ENCODE measurements at regions not wholly inside any gene's neighbourhood (a gene's known extent, or its start where the extent isn't known, plus 50 kb on each side); places are given as distances from the start of the nearest gene placed in this dataset.

GRCh38 chr4:132865458-132865857, 283.6 kb upstream of the PCDH10 start:
- no peak for TF ChIP-seq NR2F2 (IDR thresholded peaks at IDR 0.05)
- no peak for TF ChIP-seq HNF4G (IDR thresholded peaks at IDR 0.05)
- TF ChIP-seq TAF1 (conservative IDR thresholded peaks at IDR 0.05) = no peak
- TF ChIP-seq SP1 (IDR thresholded peaks at IDR 0.05) = no peak
- no peak for TF ChIP-seq REST (IDR thresholded peaks at IDR 0.05)
- no peak for TF ChIP-seq FOXA2 (IDR thresholded peaks at IDR 0.05)
- no peak for TF ChIP-seq YY1 (IDR thresholded peaks at IDR 0.05)
- no peak for TF ChIP-seq CTCF (IDR thresholded peaks at IDR 0.05; ENCODE audit: low read depth, low read length, missing input control)
- no peak for TF ChIP-seq HNF4A (conservative IDR thresholded peaks at IDR 0.05)
- TF ChIP-seq GABPA (IDR thresholded peaks at IDR 0.05 in 1 of 2, conservative IDR thresholded peaks at IDR 0.05 in 1 of 2) = no peak
- TF ChIP-seq, protein P1, sequence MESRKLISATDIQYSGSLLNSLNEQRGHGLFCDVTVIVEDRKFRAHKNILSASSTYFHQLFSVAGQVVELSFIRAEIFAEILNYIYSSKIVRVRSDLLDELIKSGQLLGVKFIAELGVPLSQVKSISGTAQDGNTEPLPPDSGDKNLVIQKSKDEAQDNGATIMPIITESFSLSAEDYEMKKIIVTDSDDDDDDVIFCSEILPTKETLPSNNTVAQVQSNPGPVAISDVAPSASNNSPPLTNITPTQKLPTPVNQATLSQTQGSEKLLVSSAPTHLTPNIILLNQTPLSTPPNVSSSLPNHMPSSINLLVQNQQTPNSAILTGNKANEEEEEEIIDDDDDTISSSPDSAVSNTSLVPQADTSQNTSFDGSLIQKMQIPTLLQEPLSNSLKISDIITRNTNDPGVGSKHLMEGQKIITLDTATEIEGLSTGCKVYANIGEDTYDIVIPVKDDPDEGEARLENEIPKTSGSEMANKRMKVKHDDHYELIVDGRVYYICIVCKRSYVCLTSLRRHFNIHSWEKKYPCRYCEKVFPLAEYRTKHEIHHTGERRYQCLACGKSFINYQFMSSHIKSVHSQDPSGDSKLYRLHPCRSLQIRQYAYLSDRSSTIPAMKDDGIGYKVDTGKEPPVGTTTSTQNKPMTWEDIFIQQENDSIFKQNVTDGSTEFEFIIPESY (IDR thresholded peaks at IDR 0.05) = no peak
- no peak for TF ChIP-seq MAX (IDR thresholded peaks at IDR 0.05)
- Histone ChIP-seq H3K27me3 (ENCODE audit: control insufficient read depth in 4 of 4, insufficient read depth in 4 of 4, low read length in 3 of 4) (no peaks in the 10 kb centered on the region), H3K9ac (ENCODE audit: low read depth in 1 of 2, low read length in 2 of 2) (no peak overlapping the region), H3K36me3 (ENCODE audit: control insufficient read depth in 4 of 4, insufficient read depth in 3 of 4, low read depth in 1 of 4, low read length in 3 of 4) (no peaks in the 10 kb centered on the region), H3K4me3 (ENCODE audit: low read depth in 1 of 3, low read length in 3 of 3) (no peak overlapping the region), H3K27ac (ENCODE audit: low read depth in 1 of 2, low read length in 2 of 2) (no peak overlapping the region), H3K4me1 (ENCODE audit: control insufficient read depth in 4 of 4, insufficient read depth in 4 of 4, low read length in 3 of 4) (no peaks in the 10 kb centered on the region), H3K9me3 (ENCODE audit: control insufficient read depth in 4 of 4, low read length in 3 of 4) (no peaks in the 10 kb centered on the region)
- 75% methylated on average over 1 of the region's 1 CpG for WGBS
- DNase-seq (ENCODE audit: low spot score) = no peak

DNA sequence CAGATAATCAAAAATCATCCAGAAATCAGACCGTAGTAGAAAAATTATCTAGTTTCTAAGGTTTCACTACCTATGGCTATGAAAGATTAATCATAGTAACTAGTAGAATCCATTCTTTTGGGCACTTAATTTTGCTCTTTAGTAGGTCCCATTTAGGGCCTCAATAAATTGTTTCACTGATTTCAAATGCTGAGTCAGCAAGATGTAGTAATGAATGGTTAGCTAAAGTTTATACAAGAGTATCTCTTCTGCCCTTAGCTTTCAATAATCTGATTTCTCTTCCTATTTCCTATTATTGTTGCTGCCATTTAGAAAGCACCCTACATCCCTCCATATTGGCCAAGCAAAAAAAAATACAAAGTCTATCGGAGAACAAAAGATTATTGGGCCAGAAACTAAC, 283.2 kb upstream of the PCDH10 start:
- Histone ChIP-seq H3K27me3 (ENCODE audit: control insufficient read depth in 4 of 4, insufficient read depth in 4 of 4, low read length in 3 of 4) (no peaks in the 10 kb centered on the region), H3K27ac (ENCODE audit: low read depth in 1 of 2, low read length in 2 of 2) (no peak overlapping the region), H3K9ac (ENCODE audit: low read depth in 1 of 2, low read length in 2 of 2) (no peak overlapping the region), H3K36me3 (ENCODE audit: control insufficient read depth in 4 of 4, insufficient read depth in 3 of 4, low read depth in 1 of 4, low read length in 3 of 4) (no peaks in the 10 kb centered on the region), H3K4me3 (ENCODE audit: low read depth in 1 of 3, low read length in 3 of 3) (no peak overlapping the region), H3K4me1 (ENCODE audit: control insufficient read depth in 4 of 4, insufficient read depth in 4 of 4, low read length in 3 of 4) (no peaks in the 10 kb centered on the region), H3K9me3 (ENCODE audit: control insufficient read depth in 4 of 4, low read length in 3 of 4) (no peaks in the 10 kb centered on the region)
- no peak for DNase-seq (ENCODE audit: low spot score)
- 78% methylated on average over 2 of the region's 2 CpGs for WGBS
- TF ChIP-seq SP1 (IDR thresholded peaks at IDR 0.05) (no peak), FOXA1 (IDR thresholded peaks at IDR 0.05) (no peak), TAF1 (conservative IDR thresholded peaks at IDR 0.05) (no peak), REST (IDR thresholded peaks at IDR 0.05) (no peak), EGR1 (IDR thresholded peaks at IDR 0.05; ENCODE audit: low read depth in 2 of 2) (no peak), JUND (IDR thresholded peaks at IDR 0.05) (no peak), GABPA (IDR thresholded peaks at IDR 0.05 in 1 of 2, conservative IDR thresholded peaks at IDR 0.05 in 1 of 2) (no peak), RXRA (IDR thresholded peaks at IDR 0.05) (no peak), HNF4G (IDR thresholded peaks at IDR 0.05) (no peak), CTCF (IDR thresholded peaks at IDR 0.05; ENCODE audit: low read depth, low read length, missing input control) (no peak)
- TF ChIP-seq, protein P1 (IDR thresholded peaks at IDR 0.05) = no peak

Measured in liver (tissue), 8 donors.